ENCODE measurements at regions not wholly inside any gene's neighbourhood (a gene's known extent, or its start where the extent isn't known, plus 50 kb on each side); places are given as distances from the start of the nearest gene placed in this dataset.

GRCh38 chr11:15489281-15489680 is 374.6 kb downstream of the INSC start:
- no peak for DNase-seq

DNA sequence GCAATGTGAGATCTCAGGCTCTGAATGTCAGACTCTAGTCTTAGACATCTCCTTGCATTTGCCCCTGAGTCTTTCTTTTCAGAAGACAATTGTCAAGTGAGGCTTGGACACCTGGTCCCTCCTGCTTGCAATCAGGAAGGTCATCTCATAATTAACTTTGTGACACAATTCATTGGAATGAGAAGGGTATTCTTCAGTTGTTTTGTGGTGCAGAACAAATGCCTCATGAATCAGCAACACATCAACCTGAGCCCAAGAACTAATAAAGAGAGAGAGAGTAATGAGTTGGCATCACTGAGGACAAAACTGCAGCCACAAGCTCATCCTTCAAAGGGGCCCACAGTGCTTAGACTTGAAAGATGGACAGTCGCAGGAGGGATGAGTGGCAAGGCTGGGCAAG is 375.8 kb downstream of the INSC start:
- DNase-seq = no peak

- DNase-seq = no peak
Measured at GRCh38 chr11:15493066-15493465, 378.3 kb downstream of the INSC start.

DNA sequence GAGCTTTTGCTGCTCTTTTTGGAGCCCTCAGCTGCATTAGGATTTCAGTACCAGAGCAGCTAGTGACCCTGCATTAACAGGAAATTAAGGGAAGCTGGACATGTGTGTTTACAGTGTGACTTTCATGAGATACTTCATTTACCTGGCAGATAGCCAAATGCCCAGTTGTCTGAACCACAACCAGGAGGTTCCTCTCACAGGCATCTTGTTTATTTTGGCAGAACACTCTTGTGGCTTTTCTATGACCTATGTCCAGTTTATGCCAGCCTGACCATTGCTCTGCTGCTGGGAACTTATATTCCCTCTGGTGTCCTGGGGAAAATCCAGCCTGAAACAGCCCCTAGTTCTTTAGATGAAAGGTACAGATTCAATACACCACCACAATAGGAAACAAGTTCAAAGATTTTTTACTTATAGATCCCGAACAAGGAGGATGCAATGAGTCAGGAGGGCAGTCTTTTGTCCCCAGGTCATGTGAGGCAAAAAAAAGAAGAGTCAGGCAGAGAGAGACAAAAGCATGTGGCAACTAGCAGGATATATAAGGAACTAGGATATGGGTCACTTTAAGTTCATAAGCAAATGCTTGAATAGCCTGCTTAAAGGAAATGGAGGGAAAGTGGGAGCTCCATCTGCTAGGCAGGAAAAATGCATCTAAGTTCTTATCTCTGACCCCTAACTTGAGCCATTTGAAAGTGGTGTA is 379.3 kb downstream of the INSC start:
- DNase-seq = no peak

- DNase-seq = no peak
Measured at GRCh38 chr11:15494740-15495139, 380.0 kb downstream of the INSC start.

- DNase-seq = no peak
Measured at GRCh38 chr11:15495462-15495861, 380.7 kb downstream of the INSC start.

GRCh38 chr11:15497366-15497765 is 382.6 kb downstream of the INSC start:
- no peak for DNase-seq

DNA sequence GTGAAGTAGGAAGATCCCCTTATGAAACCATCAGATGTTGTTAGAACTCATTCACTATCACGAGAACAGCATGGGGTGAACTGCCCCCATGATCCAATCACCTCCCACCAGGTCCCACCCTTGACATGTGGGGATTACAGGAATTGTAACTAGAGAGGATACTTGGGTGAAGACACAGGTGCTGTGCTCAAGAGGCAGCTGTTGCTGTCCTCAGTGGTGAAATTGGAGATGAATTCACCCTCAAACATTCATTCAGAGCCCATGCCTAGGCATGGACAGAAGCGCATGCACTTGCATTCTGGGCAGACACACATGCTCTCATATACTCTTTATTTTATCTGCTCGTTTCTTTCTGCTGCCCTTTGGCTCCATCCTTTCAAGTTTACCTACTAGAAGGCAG is 385.0 kb downstream of the INSC start:
- no peak for DNase-seq

DNA sequence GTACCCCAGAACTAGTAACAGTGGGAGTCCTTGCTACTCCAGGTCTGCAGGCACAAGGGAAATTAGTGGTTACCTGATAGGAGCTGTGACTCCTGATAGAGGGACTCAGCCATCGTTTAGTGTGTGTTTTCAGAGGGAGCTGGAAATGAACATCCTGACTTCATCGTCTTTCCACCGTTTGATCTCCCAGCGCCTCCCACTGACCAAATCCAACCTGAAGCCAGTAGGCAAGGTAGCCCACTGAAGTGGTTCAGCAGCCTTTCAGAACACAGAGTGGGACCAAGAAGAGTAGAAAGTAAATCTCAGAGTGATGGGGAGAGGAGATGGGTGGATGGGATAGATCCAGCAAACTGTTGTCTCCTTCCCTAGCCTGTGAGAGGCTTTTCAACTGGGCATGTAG is 385.9 kb downstream of the INSC start:
- DNase-seq = no peak

DNA sequence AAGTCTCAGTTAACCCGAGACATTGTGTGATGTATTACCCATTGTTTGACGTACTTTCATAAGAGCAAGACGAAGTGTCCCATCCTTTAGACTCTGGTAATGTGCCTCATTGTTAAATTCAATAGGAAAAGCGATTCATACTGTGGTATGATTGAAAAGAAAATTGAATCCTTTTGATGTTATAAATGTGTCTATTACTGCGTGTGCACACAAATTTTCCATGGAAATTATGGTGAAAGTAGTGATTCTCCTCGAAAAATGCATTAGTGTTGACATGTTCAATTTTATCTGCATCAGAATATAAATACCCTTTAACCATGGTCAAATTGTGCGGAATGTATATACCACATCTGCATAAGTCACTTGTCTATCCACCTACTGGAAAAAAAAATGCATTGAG is 386.8 kb downstream of the INSC start:
- DNase-seq = no peak

DNA sequence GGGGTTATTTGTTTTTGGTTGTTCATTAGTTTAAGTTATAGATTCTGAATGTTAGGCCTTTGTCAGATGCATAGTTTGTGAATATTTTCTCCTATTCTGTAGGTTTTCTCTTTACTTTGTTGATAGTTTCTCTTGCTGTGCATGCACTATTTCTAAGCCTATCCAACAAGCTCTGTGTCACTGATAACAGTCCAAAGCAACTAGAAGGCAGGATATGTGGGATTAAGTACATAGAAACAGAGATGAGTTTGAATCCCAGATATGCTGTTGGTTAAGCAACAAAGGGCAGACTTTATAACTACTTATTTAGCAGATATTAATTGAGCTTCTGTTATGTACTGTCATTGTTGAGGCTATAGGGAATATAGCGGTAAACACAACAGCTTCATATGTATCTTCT is 390.4 kb downstream of the INSC start:
- DNase-seq = no peak

- DNase-seq = no peak
Measured at GRCh38 chr11:15507592-15507991, 392.9 kb downstream of the INSC start.

GRCh38 chr11:15509082-15509481 is 394.4 kb downstream of the INSC start:
- DNase-seq = no peak

- no peak for DNase-seq
Measured at GRCh38 chr11:15519124-15519791, 404.5 kb downstream of the INSC start.

- DNase-seq = no peak
Measured at GRCh38 chr11:15519911-15520310, 405.2 kb downstream of the INSC start.

DNA sequence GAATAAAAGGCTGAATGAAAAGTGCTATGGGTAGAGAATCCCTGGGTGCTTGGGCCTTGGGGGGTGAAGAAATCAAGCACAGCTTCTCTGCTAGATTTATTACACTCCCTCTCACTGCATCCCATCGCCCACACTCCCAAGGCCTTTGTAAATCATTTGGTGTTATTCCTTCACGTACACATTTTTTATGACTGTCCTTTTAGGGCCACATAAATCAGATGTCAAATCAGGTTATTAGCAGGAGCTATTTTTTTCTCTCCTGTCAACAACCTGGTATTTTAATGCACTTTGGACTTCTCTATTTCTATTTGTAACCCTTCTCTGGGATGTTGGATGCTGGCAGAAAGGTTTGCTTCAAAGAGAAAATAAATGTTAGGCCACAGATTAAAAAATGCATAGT is 408.8 kb downstream of the INSC start:
- no peak for DNase-seq

DNA sequence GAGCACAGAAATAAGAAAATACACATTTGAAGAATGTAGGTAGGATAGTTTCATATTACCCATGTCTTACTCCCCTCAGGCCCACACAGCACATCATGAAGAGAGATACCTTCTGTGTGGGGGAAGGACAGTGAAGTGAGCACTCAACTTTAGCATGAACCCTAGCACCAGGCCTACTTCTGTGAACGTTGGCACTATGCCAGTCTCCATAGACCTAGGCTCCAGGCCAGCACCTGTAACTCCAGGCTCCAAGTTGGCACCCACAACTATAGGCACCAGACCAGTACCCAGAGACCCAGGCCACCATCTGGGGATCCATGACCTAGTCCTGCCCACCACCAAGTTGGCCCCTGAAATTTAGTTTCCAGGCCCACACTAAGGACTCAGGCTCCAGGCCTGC is 410.9 kb downstream of the INSC start:
- DNase-seq = no peak

DNA sequence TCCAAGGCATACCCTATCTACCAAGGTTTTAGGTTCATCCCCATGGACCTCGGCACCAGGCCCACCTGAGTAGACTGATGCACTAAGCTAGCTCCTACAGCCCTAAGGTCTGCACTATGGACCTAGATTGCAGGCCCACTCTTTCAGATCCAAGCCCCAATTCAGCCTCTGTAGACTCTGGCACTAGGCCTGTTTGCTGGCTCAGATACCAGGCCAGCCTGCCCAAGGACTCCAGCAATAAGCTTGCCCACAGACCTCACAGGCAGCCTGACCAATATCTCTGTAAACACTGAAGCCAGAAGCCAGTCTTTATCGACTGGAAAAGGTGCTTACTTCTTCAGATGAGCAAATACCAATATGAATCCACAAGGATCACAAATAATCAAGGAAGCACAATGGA is 411.3 kb downstream of the INSC start:
- DNase-seq = no peak

- no peak for DNase-seq
Measured at GRCh38 chr11:15526859-15527450, 412.2 kb downstream of the INSC start.

DNA sequence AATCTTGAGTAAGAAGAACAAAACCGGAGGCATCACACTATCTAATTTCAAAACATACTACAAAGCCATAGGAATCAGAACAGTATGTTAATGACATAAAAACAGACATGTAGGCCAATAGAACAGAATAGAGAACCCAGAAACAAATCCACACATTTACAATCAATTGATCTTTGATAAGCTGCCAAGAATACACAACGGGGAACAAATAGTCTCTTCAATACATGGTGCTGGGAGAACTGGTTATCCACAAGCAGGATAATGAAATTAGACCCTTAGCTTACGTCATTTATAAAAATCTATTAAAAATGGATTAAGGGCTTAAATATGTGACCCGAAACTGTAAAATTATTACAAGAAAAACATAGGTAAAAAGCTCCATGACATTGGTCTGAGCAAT is 417.7 kb downstream of the INSC start:
- no peak for DNase-seq

DNA sequence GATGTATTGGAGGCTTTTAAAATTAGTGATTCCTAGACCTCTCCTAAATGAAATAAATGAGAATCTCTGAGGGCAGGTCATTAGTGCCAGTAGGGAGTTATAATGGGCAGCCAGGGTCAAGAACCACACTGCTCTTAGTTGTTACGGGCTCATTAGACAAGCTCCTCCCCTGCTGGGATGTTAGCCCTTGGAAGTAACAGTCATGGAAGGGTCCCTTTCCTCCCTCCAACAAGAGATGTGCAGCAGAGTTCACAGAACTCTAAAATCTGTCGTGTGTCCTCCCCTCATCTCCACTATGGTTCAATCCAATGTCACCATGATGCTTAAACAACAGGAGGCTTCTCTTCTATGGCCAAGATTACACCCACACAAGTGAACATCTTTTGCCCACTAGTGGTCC is 419.5 kb downstream of the INSC start:
- DNase-seq = no peak

DNA sequence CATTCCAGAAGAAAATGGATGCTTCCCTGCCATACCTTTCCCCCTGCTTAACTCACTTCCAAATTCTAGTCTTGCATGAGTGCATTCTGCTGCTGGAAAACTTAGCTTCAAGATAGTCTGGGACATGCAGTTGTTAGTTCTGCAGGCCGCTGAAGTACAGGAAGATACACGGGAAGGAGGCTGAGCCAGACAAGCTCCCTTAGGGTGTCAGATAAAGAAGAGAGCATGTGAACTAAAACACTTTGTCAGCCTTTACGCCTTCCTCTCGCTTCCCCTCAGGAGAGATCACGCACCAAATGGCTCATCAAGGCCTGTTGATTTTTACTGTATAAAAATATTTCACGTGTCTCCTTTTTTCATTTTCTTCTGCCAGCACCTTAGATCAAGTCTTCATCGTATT is 420.7 kb downstream of the INSC start:
- DNase-seq = no peak

GRCh38 chr11:15536438-15536837 is 421.7 kb downstream of the INSC start:
- DNase-seq = no peak

GRCh38 chr11:15539645-15540044 is 424.9 kb downstream of the INSC start:
- no peak for DNase-seq

DNA sequence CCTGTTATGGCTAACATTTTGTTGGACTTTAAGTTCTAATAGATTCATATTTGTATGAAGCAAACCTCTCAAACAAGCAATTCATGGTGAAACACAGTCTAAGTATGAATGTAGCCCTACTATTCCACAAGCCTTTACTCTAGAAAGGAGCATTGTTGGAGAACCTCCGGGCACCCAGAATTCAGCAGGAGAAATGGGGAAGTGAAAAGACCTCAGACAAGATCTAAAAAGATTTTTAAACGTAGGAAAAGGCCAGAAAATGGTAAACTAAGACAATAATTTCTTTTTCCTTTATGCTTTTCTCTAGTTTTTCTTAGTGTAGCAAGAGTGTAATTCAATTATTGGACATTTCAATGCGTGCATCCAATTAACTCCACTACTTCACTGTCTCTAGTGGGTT is 426.4 kb downstream of the INSC start:
- no peak for DNase-seq

All from retina (tissue), 1 donor.